ENCODE measurements at regions not wholly inside any gene's neighbourhood (a gene's known extent, or its start where the extent isn't known, plus 50 kb on each side); places are given as distances from the start of the nearest gene placed in this dataset.

GRCh38 chr17:33948309-33948708, 306.8 kb upstream of the CCL2 start:
- H3K4me3 Mint-ChIP-seq (ENCODE audit: unreplicated experiment), result no peak overlapping the region

GRCh38 chr17:33949100-33949499, 306.0 kb upstream of the CCL2 start:
- H3K9me3 Mint-ChIP-seq (ENCODE audit: unreplicated experiment), result no peaks in the 10 kb centered on the region
- peaks cover 1% of the 10 kb centered on the region for H3K27me3 Mint-ChIP-seq (ENCODE audit: unreplicated experiment)
- no peak overlapping the region for H3K27ac Mint-ChIP-seq (ENCODE audit: unreplicated experiment)
- H3K4me3 Mint-ChIP-seq (ENCODE audit: unreplicated experiment), result no peak overlapping the region
- peaks cover 4% of the 10 kb centered on the region for H3K4me1 Mint-ChIP-seq (ENCODE audit: unreplicated experiment)
- H3K36me3 Mint-ChIP-seq (ENCODE audit: low read depth, unreplicated experiment), result no peaks in the 10 kb centered on the region
- DNase-seq (ENCODE audit: low spot score), result peak; percentile 68
- TF ChIP-seq, protein P1, sequence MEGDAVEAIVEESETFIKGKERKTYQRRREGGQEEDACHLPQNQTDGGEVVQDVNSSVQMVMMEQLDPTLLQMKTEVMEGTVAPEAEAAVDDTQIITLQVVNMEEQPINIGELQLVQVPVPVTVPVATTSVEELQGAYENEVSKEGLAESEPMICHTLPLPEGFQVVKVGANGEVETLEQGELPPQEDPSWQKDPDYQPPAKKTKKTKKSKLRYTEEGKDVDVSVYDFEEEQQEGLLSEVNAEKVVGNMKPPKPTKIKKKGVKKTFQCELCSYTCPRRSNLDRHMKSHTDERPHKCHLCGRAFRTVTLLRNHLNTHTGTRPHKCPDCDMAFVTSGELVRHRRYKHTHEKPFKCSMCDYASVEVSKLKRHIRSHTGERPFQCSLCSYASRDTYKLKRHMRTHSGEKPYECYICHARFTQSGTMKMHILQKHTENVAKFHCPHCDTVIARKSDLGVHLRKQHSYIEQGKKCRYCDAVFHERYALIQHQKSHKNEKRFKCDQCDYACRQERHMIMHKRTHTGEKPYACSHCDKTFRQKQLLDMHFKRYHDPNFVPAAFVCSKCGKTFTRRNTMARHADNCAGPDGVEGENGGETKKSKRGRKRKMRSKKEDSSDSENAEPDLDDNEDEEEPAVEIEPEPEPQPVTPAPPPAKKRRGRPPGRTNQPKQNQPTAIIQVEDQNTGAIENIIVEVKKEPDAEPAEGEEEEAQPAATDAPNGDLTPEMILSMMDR (IDR thresholded peaks at IDR 0.05; ENCODE audit: unreplicated experiment), result peak; percentile 58

More at GRCh38 chr17:33948309-33948708, 306.8 kb upstream of the CCL2 start:
- TF ChIP-seq, protein P1 (IDR thresholded peaks at IDR 0.05; ENCODE audit: unreplicated experiment), result no peak
- no peak for DNase-seq (ENCODE audit: low spot score)
- no peaks in the 10 kb centered on the region for H3K36me3 Mint-ChIP-seq (ENCODE audit: low read depth, unreplicated experiment)
- H3K4me1 Mint-ChIP-seq (ENCODE audit: unreplicated experiment), result no peaks in the 10 kb centered on the region
- H3K9me3 Mint-ChIP-seq (ENCODE audit: unreplicated experiment), result no peaks in the 10 kb centered on the region
- H3K27ac Mint-ChIP-seq (ENCODE audit: unreplicated experiment), result no peak overlapping the region
- peaks cover 1% of the 10 kb centered on the region for H3K27me3 Mint-ChIP-seq (ENCODE audit: unreplicated experiment)

DNA sequence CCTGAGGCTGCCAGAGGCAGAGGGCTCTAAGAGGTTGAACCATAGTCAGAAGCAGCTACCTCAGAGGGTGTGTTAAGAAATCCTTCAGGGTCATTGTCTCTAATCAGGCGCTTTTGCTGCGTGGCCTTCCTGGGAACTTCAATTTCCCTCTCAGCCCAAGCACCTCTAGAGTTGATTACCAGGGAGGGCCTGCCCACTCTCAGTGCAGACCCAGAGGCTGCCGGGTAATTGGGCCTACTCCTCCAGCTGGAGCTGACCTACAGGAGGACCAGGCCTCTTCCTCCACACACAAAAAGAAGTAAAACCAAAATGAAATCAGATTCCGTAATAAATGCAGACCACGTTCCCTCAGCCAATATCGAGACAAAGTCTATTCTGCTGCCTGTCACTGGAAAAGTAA, 305.0 kb upstream of the CCL2 start:
- Mint-ChIP-seq H3K36me3 (ENCODE audit: low read depth, unreplicated experiment) (no peaks in the 10 kb centered on the region), H3K4me1 (ENCODE audit: unreplicated experiment) (peaks cover 4% of the 10 kb centered on the region), H3K9me3 (ENCODE audit: unreplicated experiment) (no peaks in the 10 kb centered on the region), H3K27me3 (ENCODE audit: unreplicated experiment) (peaks cover 1% of the 10 kb centered on the region), H3K4me3 (ENCODE audit: unreplicated experiment) (no peak overlapping the region), H3K27ac (ENCODE audit: unreplicated experiment) (no peak overlapping the region)
- TF ChIP-seq, protein P1 (IDR thresholded peaks at IDR 0.05; ENCODE audit: unreplicated experiment), result no peak
- DNase-seq (ENCODE audit: low spot score), result no peak

DNA sequence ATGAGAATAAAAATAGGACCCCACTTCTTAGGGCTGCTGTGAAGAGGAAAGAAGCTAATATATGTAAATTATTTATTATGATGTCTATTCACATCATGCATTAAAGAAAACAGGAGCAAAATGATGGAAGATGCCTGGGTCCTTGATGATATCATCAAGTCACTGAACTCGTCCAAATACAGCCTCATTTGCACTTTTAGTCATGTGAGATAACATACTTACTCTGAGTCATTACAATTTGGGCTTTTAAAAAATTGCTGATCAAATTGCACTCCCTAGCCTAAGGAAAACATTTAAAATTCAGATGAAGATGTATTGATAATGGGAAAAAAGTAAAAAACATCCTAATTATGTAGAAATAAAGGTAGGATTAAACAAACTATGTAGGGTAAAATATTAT, 302.7 kb upstream of the CCL2 start:
- no peaks in the 10 kb centered on the region for H3K9me3 Mint-ChIP-seq (ENCODE audit: unreplicated experiment)
- DNase-seq (ENCODE audit: low spot score), result no peak
- no peak overlapping the region for H3K4me3 Mint-ChIP-seq (ENCODE audit: unreplicated experiment)
- H3K27ac Mint-ChIP-seq (ENCODE audit: unreplicated experiment), result no peak overlapping the region
- H3K4me1 Mint-ChIP-seq (ENCODE audit: unreplicated experiment), result peaks cover 10% of the 10 kb centered on the region
- TF ChIP-seq, protein P1 (IDR thresholded peaks at IDR 0.05; ENCODE audit: unreplicated experiment), result no peak
- no peaks in the 10 kb centered on the region for H3K27me3 Mint-ChIP-seq (ENCODE audit: unreplicated experiment)
- H3K36me3 Mint-ChIP-seq (ENCODE audit: low read depth, unreplicated experiment), result no peaks in the 10 kb centered on the region

DNA sequence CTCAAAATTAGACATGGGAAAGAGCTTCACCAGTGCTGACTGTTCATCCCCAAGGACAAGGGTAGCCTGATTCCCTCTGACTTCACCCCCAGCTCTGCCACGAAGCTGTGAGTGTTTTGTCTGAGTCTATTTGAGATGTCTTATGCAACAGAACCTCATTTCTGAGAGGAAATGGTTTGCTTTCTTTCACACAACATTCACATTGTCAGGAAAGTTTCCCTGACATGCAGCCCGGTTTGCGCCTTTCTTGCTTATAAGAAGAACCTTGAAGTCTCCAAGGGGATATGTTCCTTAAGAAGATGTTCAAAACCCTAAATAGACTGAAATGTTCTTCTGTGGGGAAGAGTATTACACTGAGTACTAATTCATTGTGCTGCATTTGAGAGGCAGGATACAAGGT, 300.5 kb upstream of the CCL2 start:
- DNase-seq (ENCODE audit: low spot score), result no peak
- Mint-ChIP-seq H3K4me1 (ENCODE audit: unreplicated experiment) (peaks cover 10% of the 10 kb centered on the region), H3K27ac (ENCODE audit: unreplicated experiment) (no peak overlapping the region), H3K9me3 (ENCODE audit: unreplicated experiment) (peaks cover 6% of the 10 kb centered on the region), H3K27me3 (ENCODE audit: unreplicated experiment) (peaks cover 5% of the 10 kb centered on the region), H3K36me3 (ENCODE audit: low read depth, unreplicated experiment) (peaks cover 5% of the 10 kb centered on the region), H3K4me3 (ENCODE audit: unreplicated experiment) (no peak overlapping the region)
- TF ChIP-seq, protein P1 (IDR thresholded peaks at IDR 0.05; ENCODE audit: unreplicated experiment), result no peak
